HEK293T (cell line): ENCODE measurements at regions not wholly inside any gene's neighbourhood (a gene's known extent, or its start where the extent isn't known, plus 50 kb on each side); places are given as distances from the start of the nearest gene placed in this dataset.
"Not testable (repeated sequence)": the region's sequence is repeated elsewhere in the genome, so short reads cannot be mapped to it uniquely, and the experiment has no call there.

Experiments used
- CTCF ChIA-PET: fragments of 350-600 bp; formaldehyde crosslinking; extraction: SDS; loops from one replicate; lab custom pipeline; 2021; ENCODE audit warnings: antibody characterized with exemption, inconsistent platforms; lab: Yijun Ruan, JAX
- POLR2A ChIA-PET: fragments of 350-600 bp; formaldehyde crosslinking; extraction: SDS; loops from one replicate; lab custom pipeline; 2020; ENCODE audit warnings: antibody characterized with exemption, inconsistent platforms; lab: Yijun Ruan, JAX
- DNase-seq: peaks from one replicate; pipeline ENCODE4 v3.0.0; 2012; ENCODE audit warnings: mixed read lengths; ENCODE audit errors: extremely low spot score
- ARNT ChIP-seq: fragments of 450-650 bp; IDR thresholded peaks from 2 replicates; pipeline ENCODE4 v1.6.1; 2017; ENCODE audit warnings: mild to moderate bottlenecking
- BHLHE40 ChIP-seq: fragments of 450-650 bp; IDR thresholded peaks from 2 replicates; pipeline ENCODE4 v1.6.1; 2016; ENCODE audit warnings: mild to moderate bottlenecking, moderate library complexity, borderline replicate concordance
- CTBP1 ChIP-seq: fragments of 450-650 bp; IDR thresholded peaks from 2 replicates; pipeline ENCODE4 v1.6.1; 2016; ENCODE audit warnings: borderline replicate concordance
- ELF4 ChIP-seq: fragments of 450-650 bp; IDR thresholded peaks from 2 replicates; pipeline ENCODE4 v1.6.1; 2017; ENCODE audit warnings: antibody characterized with exemption
- FOXA1 ChIP-seq: fragments of 450-650 bp; IDR thresholded peaks from 2 replicates; pipeline ENCODE4 v1.6.1; 2016; ENCODE audit warnings: mild to moderate bottlenecking
- FOXK2 ChIP-seq: fragments of 450-650 bp; IDR thresholded peaks from 2 replicates; pipeline ENCODE4 v1.6.1; 2016; ENCODE audit warnings: mild to moderate bottlenecking
- FOXM1 ChIP-seq: fragments of 450-650 bp; IDR thresholded peaks from 2 replicates; pipeline ENCODE4 v1.6.1; 2017; ENCODE audit warnings: mild to moderate bottlenecking, borderline replicate concordance
- HDGF ChIP-seq: fragments of 450-650 bp; IDR thresholded peaks from 2 replicates; pipeline ENCODE4 v1.6.1; 2017; ENCODE audit warnings: antibody characterized with exemption, borderline replicate concordance
- L3MBTL2 ChIP-seq: fragments of 450-650 bp; conservative IDR thresholded peaks from 2 replicates; pipeline ENCODE4 v1.6.1; 2016; ENCODE audit warnings: mild to moderate bottlenecking
- LEF1 ChIP-seq: fragments of 450-650 bp; IDR thresholded peaks from 2 replicates; pipeline ENCODE4 v1.6.1; 2017; ENCODE audit warnings: mild to moderate bottlenecking, borderline replicate concordance
- NFRKB ChIP-seq: fragments of 450-650 bp; IDR thresholded peaks from 2 replicates; pipeline ENCODE4 v1.6.1; 2016; ENCODE audit warnings: mild to moderate bottlenecking, moderate library complexity
- SP1 ChIP-seq: fragments of 450-650 bp; IDR thresholded peaks from 2 replicates; pipeline ENCODE4 v1.6.1; 2017
- SUZ12 ChIP-seq: fragments of 450-650 bp; IDR thresholded peaks from 2 replicates; pipeline ENCODE4 v1.6.1; 2016; ENCODE audit warnings: mild to moderate bottlenecking
- TARDBP ChIP-seq: fragments of 450-650 bp; IDR thresholded peaks from 2 replicates; pipeline ENCODE4 v1.6.1; 2016
- TF ChIP-seq, protein P1 (sequence below): fragments of 450-650 bp; IDR thresholded peaks from 2 replicates; pipeline ENCODE4 v1.6.1; 2016

DNA sequence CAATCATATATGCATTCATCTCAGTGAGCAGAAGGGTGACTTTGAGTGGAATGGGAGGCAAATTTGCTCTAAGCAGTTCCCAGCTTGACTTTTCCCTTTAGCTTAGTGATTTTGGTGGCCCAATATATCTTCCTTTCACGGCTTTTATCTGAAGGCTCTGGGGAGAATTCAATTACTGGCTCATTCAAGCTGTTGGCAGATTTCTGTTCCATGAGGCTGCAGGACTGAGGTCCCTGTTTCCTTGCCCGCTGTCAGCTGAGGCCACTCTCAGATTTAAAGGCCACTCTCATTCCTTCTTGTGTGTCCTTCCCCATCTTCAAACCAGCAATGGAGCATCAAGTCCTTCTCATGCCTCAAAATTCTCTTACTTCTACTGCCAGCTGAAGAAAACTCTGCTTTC, 170.4 kb upstream of the ATP10A start:
- POLR2A ChIA-PET: no interaction called here
- CTCF ChIA-PET: no interaction called here
- DNase-seq: no peak
- TF ChIP-seq L3MBTL2 (no peak), BHLHE40 (no peak), CTBP1 (no peak), LEF1 (no peak), ARNT (no peak), NFRKB (no peak), HDGF (no peak), SP1 (no peak)

DNA sequence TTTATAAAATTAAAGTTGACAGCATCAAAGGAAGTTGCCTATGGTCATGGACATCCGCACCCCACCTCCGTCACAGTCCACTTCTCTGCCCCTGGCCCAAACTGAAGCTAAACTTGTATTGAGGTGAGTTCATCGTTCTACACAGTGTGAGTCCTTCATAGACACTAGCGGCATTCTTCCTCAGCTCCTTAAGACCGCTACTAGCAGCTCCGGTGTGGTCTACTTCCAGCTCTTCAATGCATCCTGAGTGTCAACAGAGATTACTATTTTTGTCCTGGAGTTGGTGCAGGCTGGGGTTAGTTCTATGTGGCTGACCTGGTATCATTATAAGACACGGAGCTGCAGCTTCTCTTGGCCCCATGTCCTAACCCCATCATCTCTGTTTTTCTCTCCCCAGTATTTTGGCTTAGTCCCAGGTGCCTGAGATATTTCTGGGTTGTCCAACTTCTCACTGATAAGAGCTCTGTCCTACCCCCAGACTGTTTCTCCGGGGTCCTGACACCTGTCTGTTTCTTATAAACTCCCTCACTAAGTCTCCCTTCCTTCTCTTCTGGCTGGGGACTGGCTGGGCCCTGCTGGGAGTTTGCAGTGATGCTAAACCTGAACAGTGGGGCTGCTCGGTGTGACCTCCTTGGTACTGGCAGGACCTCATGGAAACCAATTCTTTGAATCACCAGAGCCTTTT, 169.2 kb upstream of the ATP10A start:
- ChIA-PET POLR2A (no interaction called here), CTCF (no interaction called here)
- no peak for DNase-seq
- TF ChIP-seq ARNT (no peak), SUZ12 (no peak), FOXA1 (no peak), CTBP1 (no peak)

DNA sequence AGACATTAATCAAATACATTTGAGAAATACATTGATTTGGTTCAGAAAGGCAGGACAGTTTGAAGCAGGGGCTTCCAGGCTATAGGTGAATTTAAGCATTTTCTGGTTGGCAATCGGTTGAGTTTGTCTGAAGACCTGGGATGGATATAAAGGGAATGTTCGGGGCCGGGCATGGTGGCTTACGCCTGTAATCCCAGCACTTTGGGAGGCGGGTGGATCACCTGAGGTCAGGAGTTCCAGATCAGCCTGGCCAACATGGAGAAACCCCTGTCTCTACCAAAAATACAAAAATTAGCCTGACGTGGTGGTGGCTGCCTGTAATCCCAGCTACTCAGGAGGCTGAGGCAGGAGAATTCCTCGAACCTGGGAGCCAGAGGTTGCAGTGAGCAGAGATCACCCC, 166.5 kb upstream of the ATP10A start:
- POLR2A ChIA-PET, CTCF ChIA-PET, DNase-seq: not testable (repeated sequence)

DNA sequence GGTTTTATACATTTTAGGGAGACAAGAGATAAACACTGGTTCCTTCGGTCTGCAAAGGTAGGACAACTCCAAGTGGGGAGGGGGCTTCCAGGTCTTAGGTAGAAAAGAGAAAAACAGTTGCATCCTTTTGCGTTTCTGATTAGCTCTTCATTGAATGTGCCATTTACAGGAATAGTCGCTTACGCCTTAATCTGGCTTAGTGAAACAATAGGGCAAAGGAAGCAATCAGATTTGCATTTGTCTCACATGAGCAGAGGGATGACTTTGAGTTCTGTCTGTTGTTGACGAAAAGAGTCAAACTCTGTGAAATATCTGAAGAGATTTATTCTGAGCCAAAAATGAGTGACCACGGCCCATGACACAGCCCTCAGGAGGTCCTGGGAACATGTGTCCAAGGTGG, 166.0 kb upstream of the ATP10A start:
- DNase-seq: no peak
- CTCF ChIA-PET: no interaction called here
- TF ChIP-seq FOXA1 (no peak), TARDBP (no peak), ELF4 (no peak), FOXM1 (no peak), NFRKB (no peak), L3MBTL2 (no peak), LEF1 (no peak)
- POLR2A ChIA-PET: no interaction called here

DNA sequence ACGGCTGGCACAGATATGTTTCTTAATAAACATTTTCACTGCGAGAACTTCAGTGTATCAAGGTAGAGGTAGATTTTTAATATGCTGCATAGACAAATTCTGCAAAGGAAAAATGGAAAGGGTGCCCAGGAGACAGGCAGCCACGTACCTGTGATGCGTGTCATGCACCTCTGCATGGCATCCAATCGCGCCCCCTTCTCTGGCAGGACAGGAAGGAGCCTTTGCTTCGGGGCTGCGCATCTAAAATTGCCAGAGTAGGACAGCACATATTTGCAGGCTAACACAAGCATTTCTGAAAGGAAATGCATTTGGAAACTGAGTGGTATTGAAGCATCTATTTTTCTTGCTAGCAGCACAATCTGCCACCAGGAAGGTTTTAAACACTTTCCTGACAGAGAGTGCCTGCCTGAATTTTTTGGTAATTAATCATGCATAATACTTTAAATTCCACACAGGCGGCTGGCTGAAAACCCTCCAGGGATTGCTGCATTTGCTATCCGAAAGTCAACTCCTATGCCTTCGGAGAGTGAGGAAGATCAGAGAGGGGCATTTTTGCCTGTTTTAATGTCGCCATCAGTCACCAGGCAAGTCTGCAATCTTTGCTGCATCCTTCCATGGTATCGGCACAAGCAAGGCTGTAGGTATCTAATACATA, 165.1 kb upstream of the ATP10A start:
- TF ChIP-seq CTBP1: no peak
- TF ChIP-seq L3MBTL2: no peak
- no peak for TF ChIP-seq ELF4
- ChIA-PET CTCF (no interaction called here), POLR2A (no interaction called here)
- DNase-seq: no peak

DNA sequence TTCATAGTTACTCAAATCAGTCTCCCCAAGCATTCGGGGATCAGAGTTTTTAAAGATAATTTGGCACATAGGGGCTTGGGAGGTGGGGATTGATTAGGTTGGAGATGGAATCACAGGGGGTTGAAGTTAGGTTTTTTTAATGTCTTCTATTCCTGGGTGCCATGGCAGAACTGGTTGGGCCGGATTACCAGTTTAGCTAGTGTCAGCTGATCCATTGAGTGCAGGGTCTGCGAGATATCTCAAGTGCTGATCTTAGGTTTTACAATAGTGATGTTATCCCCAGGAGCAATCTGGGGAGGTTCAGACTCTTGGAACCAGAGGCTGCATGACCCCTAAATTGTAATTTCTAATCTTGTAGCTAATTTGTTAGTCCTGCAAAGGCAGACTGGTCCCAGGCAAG, 163.5 kb upstream of the ATP10A start:
- POLR2A ChIA-PET, DNase-seq, CTCF ChIA-PET: not testable (repeated sequence)

DNA sequence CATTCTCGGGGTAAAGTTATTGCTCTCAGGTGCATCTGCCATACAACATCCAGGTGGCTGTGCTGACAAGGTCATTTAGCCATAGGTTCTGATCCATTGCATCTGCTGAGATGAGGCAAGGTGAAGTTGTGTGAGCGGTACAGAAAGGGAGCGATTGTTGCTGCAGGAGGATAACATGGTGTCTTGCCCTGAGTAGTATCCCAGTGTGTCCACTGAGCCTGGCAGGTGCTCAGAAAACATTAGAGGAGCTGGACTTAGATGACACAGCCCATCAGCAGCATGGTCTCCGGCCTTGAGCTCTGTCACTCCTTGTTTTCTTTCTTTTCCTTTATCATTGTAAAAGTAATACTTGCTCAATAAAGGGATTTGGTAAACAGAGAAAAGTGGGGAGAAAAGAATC, 161.1 kb upstream of the ATP10A start:
- ChIA-PET POLR2A (no interaction called here), CTCF (no interaction called here)
- TF ChIP-seq FOXA1 (no peak), SP1 (no peak), CTBP1 (no peak), HDGF (no peak), SUZ12 (no peak), FOXM1 (no peak), FOXK2 (no peak), NFRKB (no peak), LEF1 (no peak), ELF4 (no peak), L3MBTL2 (no peak), ARNT (no peak), TARDBP (no peak)
- TF ChIP-seq, protein P1, sequence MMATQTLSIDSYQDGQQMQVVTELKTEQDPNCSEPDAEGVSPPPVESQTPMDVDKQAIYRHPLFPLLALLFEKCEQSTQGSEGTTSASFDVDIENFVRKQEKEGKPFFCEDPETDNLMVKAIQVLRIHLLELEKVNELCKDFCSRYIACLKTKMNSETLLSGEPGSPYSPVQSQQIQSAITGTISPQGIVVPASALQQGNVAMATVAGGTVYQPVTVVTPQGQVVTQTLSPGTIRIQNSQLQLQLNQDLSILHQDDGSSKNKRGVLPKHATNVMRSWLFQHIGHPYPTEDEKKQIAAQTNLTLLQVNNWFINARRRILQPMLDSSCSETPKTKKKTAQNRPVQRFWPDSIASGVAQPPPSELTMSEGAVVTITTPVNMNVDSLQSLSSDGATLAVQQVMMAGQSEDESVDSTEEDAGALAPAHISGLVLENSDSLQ: no peak
- DNase-seq: no peak

DNA sequence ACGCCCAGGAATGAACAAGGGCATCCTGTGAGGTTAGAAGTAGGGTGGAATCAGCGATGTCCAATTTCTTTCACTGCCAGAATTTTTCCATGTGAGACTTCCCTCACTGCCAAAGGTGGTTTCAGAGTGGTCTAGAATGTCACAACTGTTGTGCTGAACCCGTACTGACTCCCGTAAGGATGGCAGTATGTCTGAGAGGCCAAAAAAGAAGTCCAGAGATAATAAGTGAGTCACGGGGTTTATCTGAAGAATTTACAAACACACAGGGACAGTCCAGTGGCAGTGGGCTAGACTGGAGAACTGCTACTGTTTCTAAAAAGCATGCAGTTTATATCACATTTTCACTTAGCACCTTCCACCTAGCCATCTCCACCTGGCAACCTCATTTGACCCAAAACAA, 160.6 kb upstream of the ATP10A start:
- ChIA-PET POLR2A (no interaction called here), CTCF (no interaction called here)
- TF ChIP-seq FOXA1 (no peak), CTBP1 (no peak), BHLHE40 (no peak), SP1 (no peak), TARDBP (no peak), LEF1 (no peak)

DNA sequence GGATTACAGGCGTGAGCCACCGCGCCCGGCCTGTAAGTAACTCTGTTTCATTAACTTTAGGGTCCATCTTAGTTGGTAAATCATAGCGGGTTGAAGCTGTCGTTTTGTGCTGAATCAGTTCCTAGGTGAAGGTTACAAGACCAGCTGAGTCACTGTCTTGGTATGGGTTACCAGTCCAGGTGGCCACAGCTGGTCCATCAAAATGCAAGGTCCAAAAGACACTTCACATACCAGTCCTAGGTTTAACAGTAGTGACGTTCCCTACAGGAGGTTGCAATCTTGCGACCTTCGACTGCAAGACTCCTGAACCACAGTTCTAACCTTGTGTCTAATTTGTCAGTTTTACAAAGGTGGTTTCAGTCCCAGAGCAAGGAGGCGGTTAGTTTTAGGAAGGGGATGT, 160.1 kb upstream of the ATP10A start:
- ChIA-PET CTCF (no interaction called here), POLR2A (no interaction called here)
- no peak for TF ChIP-seq ARNT
- TF ChIP-seq, protein P1: no peak
- no peak for TF ChIP-seq BHLHE40
- TF ChIP-seq CTBP1: no peak
- TF ChIP-seq TARDBP: no peak
- no peak for TF ChIP-seq SUZ12
- no peak for TF ChIP-seq ELF4
- TF ChIP-seq FOXM1: no peak
- TF ChIP-seq LEF1: no peak
- TF ChIP-seq FOXA1: no peak
- no peak for TF ChIP-seq SP1
- no peak for DNase-seq

More for the DNA sequence above, 160.6 kb upstream of the ATP10A start:
- no peak for DNase-seq
